Right forelimb (tissue), 1 donor: ENCODE measurements at regions not wholly inside any gene's neighbourhood (a gene's known extent, or its start where the extent isn't known, plus 50 kb on each side); places are given as distances from the start of the nearest gene placed in this dataset.

ENCODE experiments used
- DNase-seq: peaks from one replicate; pipeline ENCODE4 v3.0.0-alpha.2; 2018

DNA sequence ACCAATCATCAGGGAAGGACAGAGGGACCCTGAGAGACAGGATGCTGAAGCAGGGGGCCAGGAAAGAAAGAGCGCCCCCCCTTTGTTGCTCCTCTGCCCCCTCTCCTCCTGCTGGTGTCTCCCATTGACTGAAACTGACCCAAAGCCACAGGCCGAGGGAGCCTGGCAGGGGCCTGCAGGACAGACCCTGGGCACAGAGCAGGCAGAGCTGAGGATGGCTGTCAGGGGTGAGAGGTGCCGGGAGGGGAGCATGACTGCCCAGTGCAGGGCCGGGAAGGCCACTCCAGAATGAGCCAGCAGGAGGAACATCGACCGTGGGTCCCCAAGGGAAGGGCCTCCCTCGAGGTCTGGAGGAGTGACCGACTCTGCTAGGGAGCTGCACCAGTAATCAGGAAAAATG is 427.8 kb downstream of the PREX1 start:
- DNase-seq: no peak

DNA sequence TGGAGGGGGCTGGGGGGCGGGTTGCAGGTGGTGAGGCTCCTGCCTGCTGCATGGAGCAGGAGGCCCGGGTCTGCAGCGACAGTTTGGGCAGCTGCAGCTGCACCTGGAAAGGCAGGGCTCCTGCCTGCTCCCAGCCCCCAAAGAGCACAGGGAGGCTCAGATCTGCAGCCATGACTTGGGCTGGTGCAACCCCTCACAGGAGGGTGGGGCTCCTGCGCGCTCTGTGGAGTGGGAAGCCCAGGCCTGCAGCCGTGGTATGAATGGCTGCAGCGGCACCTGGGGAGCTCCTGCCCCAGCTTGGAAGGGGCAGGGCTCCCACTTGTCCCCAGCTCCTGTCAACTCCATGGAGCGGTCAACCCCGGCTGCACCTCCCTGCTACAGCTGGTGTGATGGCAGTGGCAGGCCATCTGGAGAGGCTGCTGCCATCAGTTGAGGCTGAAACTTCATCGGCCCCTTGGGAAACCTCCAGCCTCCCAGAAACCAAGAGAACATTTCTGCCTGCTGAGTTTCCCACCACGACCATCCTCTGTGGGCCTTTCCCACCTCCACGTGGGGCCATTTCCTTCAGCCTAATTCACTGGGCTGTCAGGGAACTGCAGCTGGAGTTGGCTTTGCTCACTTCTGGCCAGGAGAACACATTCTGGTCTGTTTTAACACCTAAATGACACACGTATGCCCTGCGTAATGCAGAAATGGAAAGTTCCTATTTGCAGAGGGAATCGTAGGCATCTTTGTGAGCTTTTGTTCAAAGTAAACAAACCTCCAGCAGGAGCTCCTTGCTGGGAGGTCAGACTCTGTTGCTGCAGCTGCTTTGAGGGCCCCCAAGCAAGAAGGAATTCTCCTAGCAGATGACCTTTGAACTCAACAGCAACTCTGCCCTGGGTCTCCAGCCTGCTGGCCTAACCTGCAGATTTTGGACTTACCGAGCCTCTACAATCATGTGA is 429.0 kb downstream of the PREX1 start:
- peak; percentile 49 for DNase-seq

DNA sequence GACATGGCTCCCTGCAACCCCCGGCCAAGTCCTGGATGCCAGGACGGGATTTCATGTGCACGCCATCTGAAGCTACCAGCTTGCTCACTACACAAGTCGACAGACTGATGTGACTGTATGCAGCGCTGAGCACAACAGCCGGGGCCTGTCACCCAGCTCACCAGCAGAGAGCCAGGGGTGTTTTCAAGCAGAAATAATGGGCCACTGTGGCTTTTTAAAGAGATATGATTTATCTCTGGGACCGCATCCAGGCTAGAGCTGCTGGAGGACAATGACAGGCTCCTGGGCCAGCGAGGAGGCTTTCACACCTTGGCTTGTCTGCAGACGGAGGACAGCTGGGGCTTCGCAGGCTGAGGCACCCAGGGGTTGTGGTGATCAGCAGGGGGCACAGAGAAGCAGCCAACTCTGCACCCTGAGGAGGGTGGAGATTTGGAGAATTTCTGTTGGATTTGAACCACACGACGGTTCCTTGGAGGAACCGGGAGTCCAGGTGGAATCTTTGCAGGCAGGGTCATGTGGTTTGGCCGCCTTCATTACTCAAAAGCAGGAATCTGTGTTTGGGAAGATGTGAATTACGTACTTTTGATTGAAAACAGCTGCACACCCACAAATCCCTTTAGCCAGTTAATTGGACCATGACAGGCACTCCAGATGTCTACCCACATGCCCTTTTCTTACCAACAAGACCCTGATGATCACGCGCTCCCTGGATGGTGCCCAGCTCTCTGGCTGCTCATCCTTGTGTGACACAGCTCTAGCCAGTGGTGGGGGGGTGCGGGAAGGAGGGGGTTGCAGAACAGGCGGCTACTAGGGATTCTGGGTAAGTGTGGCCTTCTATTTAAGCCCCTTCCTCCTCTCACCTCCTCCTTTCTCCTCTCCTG is 430.6 kb downstream of the PREX1 start:
- peak; percentile 74 for DNase-seq

DNA sequence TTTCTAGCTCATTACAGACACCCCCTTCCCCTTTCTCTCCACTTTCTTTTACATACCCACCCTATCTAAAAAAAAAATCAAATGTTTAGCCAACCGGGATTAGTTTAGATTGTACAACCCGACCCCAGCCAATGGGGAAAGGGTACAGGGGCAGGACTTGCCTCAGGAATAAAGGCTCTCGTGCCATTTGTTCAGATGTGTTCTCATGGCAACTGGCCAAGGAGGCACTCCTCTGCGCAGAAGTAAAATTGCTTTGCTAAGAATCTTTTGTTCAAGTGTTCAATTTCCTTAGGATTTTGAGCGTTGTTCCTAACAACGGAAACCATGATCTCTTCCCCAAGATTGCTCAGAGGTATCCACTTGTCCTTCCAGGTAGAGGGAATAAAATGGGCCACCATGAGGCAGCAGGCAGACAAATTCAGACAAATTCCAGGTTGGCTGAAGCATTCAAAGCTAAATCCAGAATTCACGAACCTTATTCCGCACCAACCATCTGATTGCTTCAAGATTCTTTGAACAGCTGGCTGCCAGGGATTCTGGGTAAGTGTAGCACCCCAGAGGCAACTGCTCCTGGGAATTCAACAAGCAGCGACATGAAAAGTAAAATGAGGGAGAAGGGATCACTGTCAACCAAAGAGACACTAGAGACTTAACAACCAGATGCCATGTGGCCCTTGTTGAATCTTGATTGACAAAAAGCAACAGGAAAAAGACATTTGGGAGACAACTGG is 431.8 kb downstream of the PREX1 start:
- DNase-seq: no peak

DNA sequence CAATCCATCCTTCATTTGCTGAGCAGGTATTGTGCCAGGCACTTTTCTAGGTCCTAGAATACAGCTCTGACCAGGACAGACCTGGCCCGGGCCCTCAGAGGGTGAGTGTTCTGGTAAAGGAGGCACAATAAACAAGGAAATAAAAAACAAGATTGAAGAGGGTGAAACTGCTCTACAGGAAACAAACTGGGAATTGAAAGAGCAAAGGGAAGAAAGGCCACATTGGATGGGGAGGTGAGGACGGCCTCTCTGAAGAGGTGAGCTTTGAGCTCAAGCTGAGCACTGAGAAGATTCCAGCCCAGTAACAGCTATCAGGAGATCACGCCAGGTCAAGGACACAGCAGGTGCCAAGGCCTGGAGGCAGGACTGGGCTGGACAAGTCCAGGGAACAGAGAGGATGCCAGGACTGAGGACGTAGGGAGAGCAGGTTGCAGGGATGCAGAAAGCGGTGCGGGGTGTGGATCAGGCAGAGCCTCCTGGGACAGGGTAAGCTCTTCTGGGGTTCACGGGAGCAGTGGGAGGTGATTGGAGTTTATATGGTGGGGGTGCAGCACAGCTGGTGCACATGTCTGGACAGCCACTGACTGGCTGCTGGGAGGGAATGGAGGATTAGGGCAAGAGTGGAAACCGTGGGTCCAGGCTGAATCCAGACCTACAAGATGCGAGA is 433.3 kb downstream of the PREX1 start:
- no peak for DNase-seq

DNA sequence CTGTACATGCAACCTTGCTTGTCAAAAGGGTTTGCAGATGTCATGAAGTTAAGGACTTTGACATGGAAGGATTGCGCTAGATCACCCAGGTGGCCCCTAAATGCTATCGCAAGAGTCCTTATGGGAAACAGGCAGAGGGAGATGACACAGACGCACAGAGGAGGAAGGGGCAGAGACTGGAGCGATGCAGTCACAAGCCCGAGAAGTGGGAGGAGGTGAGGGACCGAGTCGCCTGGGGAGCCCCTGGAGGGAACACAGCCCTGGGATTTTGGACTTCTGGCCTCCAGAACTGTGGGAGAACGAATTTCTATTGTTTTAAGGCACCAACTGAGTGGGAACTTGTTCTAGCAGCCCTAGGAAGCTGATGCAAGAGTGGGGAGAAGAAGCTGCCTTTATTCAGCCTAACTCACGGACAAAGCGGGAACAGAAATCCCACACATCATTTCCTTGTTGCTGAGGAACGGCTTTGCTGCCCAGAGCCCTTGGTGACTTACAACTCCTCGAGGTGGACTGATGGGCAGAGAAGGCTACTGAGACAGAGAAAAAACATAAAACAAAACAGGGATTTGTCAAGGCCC is 434.0 kb downstream of the PREX1 start:
- DNase-seq: no peak

DNA sequence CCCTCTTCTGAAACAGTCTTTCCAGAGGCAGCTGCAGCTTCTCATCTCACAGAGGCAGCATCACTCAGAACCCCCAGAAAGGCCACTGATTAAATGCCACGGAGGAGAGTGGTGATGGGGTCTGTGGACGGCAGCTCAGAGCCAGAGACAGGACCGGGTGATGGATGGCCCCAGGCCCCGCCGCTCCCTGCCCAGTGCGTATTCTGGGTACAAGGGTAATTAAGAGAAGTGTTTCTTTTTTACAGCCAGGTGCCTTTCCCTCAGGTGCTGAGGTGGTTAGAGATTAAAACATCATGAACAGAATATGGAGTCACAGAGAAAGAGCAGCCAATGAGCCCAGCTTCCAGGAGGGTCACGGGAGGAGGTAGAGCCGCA is 434.5 kb downstream of the PREX1 start:
- no peak for DNase-seq

DNA sequence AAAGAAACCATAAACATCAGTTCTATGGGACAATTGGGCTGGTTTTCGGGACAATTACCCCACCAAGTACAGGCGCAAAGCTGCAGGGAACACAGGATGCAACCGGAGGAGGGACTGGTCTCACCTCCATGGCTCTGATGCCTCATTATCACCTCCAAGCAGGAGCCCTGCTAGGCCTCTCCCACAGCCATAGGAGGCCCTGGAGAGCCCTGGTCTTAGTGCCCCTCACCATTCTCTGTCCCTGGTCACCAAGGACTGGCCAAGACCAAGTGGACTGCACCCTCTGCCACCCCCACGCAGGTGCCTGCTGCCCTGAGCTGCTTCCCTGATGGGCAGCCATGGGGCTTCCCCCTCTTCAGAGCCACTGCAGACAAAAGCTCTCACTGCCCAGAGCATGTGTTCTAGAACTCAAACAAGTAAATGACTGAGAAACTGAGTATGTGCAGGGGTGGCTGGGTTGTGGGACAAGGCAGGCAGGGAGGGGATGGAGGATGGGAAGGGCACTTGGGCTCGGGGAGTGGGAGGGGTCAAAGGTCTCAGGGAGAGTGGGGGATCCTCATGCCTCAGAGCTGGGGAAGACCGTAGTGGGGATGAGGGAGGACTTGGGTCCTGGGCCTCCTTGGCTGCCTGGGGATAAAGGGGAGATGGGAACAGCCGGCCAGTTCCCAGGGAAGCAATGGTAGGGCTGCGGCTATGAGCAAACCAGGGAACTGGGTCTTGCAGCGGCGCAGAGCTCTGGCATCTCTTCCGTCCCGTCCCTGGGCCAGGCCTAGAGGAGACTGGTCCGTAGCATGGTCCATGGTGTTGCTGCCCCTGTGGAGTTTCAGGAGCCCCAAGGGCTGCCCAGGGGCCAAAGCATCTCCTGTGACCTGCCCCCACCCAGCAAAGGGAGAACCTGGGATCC is 435.1 kb downstream of the PREX1 start:
- no peak for DNase-seq

DNA sequence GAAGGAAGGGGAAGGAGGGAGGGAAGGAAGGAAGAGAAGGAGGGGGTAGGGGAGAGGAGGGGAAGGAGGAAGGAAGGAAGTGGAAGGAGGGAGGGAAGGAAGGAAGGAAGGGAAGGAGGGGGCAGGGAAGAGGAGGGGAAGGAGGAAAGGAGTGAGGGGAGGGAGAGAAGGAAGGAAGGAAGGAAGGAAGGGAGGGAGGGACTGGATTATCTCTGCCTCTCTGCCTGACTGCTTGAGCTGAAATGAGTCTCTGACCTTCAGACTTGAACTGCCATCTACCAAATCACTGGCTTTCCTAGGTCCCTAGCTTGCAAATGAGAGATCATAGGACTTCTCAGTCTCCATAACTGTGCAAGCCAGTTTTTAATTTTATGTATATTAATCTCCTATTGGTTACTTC is 436.8 kb downstream of the PREX1 start:
- DNase-seq: no peak

DNA sequence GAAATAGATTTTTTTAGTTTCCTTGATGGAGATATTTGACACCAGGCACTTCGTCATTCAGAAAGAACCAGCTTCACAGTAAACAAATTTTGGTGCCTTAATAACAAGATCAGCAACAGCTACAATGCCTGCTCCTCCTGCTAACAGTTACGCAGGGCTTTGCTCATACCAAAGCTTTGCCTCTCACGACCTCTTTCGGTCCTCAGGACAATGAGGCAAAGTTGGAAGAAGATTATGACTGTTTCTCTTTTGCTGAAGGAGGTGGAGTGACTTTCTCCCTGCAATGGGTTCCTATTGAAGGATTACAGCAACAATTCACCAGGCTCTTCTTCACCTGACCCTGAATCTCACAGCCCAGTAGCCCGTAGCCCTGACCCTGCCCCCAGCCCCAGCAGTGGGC is 440.1 kb downstream of the PREX1 start:
- DNase-seq: no peak

DNA sequence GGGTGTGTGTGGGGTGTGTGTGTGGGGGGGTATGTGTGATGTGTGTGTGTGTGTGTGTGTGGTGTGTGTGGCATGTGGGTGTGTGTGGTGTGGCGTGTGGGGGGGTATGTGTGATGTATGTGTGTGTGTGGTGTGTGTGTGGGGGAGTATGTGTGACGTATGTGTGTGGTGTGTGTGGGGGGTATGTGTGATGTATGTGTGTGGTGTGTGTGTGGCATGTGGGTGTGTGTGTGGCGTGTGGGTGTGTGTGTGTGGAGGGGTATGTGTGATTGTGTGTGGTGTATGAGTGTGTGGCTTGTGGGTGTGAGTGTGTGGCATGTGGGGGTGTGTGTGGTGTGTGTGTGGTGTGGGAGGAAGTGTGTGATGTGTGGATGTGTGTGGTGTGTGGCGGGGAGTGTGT is 442.3 kb downstream of the PREX1 start:
- no peak for DNase-seq

DNA sequence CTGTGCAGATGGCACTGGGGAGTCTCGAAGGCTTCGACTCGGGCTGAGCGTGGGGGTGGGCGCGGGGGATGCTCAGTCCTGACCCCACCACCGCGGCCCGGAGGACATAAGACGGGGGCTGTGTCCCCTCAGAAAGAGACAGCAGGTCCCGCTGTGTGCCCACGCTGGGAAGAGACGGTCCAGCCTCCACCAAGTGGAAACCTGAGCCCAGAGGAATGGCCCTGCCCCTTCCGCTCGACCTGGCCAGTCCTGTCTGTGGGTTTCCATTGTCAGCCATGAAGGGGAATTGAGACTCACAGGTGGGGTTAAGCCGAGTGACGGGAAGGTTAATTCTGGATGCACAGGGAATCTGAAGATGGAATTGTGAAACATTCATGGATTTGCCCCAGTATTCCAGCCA is 442.7 kb downstream of the PREX1 start:
- DNase-seq: no peak

DNA sequence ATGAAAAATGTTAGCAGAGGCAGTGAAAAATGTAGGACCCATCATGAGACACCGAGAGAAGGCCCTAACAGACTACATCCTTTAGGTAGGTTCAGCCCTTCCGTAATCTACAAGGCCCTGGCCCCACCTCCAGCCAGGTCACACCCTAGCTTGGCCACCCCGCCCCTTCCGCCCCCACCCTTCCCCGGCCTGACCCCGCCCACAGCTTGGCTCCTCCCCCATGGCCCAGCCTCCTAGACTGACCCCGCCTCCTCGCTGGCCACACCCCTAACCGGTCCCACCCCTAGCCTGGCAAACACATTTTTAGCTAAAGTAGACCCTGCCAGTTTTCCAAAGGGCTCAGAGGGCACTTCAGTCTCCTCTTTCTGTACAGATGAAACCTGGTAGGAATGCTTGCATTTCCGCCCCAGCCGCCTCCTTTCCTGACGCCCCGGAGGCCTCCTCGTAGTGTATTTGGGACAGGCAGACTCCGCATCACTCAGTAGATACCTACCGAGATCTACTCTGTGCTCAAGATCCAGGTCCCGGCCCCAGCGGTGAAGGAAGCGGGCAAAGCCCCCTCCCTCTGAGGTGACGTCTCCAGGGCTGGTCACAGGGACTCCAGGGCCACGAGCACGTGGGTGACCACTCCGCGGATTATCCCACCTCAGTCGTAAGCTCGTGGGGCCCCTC is 443.5 kb downstream of the PREX1 start:
- DNase-seq: no peak

DNA sequence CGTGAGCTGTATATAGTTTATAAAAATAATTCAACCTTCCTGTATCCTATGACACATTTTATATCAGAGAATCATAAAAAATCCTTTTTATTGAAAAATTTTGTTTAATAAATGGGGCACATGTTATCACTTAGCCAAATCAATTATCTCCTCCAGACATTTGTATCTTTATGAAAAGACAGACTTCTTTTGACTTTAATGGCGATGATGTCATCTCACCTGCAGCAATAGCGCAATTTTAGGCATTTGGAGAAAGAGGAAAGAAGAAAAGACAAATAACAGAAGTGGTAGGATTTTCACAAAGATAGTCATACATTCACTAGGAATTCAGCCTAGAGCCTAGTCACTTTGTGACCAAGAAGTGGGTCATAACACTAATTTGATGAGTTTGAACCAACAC is 444.5 kb downstream of the PREX1 start:
- DNase-seq: no peak

DNA sequence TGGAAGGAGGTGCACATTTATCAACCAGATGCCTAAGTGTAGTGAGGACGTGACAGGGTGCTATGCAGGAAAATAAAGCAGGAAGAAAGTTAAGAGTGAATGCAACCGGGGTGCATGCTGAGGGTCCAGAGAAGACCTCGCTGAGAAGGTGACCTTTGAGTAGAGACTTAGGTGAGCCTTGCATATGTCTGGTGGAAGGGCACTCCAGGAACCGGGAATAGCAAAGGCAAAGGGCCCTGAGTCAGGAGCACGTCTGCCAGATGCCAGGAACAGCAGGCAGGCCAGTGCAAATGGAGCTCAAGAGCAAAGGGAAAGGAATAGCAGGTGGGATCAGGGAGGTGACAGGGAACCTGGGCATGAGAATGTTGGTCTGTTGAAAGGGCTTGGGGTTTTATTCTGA is 445.5 kb downstream of the PREX1 start:
- no peak for DNase-seq

DNA sequence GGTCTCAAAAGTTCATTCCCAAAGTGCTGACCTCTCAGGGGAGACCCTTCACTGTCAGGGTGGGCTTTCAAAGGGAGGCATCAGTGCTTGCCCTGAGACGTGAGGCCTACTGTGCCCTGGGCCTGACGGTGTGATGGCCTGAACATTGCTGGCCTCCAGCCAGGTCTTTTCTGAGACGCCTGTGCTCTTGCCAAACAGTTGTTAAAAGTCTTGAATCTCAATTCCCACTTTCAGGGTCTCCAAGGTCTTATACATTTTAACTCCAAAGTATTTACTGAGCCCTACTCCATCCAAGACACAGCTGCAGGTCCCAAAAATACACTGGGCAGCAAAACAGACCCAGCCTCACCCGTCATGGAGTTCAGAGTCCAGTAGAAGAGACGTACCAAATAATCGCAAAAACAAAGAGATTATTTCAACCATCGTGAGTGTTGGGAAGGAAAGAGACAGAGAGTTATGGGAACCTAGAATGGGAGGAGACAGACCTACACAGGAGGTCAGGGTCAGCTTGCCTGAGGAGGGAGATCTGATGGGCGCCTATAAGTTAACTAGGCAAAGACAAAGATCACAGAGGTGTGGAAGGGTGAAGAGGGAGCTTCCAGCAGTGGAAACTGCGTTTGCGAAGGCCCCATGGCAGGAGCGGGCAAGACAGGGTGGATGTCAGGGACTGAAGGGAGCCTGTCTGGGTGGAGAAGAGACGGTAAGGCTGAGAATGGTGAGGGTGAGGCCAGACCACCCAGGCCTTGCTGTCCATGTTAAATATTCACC is 446.3 kb downstream of the PREX1 start:
- DNase-seq: no peak

DNA sequence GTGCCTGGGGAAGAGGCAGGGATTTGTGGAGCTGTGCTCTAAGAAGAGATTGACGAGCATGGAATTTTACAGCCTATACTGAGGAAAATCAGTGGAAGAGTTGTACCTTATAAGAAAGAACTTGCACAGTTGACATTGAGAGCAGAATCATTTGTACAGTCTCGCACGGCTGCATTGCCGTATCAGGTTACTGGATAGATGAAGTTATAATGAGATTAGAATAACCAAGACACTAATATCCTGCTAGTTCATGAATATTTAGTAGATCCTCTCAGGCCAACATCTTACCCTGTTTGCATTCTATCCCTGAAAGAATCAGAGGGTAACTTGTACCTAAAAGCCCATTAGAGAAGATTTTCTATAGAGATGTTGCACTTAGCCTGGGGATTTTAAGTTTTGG is 447.1 kb downstream of the PREX1 start:
- DNase-seq: no peak

DNA sequence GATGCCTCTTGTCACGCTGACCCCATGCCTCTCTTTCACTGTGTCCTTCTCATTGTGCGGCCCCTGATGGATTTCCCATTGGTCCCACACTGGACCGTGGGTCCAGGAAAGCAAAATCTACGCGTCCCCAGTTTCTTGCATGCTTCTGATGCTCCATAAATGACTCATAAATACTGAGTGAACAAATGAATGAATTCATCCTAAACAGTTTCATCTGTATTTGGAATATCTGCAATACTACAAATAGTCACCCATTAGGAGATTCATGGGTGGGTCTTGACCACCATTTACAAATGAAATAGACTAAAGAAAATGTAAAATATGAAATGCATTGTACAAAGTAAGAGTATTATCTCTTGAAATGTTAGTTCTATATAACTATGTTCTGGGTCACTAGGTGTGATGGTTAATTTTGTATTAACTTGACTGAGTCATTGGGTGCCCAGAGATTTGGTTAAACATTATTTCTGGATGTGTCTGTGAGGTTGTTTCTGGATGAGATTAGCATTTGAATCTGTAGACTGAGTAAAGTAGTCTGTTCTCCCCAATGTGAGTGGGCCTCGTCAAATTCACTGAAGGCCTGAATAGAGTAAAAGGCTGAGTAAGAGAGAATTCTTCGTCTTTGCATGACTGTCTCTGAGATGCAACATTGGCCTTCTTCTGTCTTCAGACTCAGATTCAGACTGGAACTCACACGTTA is 448.7 kb downstream of the PREX1 start:
- no peak for DNase-seq

DNA sequence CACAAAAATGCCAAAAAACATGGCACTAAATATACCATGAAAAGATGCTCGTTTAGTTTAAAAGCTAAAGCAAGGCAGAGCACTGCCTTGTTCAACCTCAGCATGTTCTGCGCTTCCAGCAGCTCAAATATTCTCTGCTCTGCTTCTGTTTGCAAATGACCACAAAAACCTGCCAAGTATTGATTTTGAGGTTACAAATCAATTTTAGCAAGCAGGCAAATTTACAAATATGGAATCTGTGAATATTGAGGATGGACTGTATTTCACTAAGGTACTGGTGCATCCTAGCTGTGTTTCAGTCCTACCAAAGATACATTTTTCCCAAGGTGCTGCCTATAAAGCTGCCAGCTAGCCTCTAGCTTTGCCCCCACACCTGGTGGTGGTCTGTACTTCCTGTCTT is 449.9 kb downstream of the PREX1 start:
- no peak for DNase-seq
